ENCODE measurements at regions not wholly inside any gene's neighbourhood (a gene's known extent, or its start where the extent isn't known, plus 50 kb on each side); places are given as distances from the start of the nearest gene placed in this dataset.
A peak's percentile ranks its signal among the peaks of the same experiment; 100 is the strongest.
"Not testable (repeated sequence)": the region's sequence is repeated elsewhere in the genome, so short reads cannot be mapped to it uniquely, and the experiment has no call there.

GRCh38 chr21:27035791-27036190 lies 68.9 kb upstream of the ADAMTS5 start:
- DNase-seq, result no peak

DNA sequence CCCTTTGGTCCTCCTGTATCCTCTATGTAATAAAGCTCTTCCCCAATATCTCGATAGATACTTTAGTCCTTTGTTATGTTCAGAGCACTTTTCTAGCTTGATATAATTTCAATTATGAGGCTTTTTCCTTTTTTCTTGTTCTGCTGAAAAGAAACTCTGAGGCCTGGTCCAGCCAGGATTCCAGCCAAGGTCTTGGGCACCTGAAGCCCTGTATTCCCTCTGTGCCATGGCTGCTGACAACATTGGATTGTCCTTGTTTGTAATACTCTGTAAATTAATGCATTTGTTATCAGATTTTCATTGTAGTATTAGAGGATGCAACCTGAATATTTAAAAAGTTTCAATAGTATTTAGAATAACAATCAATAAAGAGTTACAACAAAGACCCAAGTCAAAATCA lies 67.9 kb upstream of the ADAMTS5 start:
- DNase-seq, result no peak

DNA sequence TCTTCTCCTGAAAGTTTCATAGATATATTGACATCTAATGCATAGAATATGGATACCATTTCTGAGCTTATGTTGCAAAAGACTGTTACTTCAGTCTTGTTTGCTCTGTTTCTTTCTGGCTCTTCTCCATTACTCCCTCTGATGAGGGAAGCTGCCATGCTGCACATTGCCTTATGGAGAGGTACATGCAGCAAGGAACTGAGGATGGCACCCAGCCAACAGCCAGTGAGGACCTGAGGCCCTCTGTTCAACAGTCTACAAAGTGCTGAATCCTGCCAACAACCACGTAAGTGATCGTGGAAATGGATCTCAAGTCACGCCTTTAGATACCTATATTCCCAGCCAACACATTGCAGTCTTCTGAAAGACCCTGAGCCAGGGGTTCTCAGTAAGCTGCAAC lies 66.6 kb upstream of the ADAMTS5 start:
- DNase-seq, result no peak

DNA sequence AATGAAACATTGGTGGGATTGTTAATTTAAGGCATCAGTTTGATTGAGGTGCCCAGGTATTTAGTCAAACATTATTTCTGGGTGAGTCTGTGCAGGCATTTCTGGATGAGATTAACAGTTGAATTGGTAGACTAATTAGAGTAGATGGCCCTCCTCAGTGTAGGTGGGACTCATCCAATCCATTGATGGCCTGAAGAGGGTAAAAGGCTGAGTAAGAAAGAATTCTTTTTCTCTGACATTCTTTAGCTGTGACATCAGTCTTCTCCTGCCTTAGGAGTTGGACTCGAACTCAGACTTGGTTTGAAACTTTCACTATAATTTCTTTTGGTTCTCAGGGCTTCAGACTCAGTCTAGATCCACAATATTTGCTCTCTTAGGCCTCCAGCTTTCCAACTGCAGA lies 59.6 kb upstream of the ADAMTS5 start:
- no peak for DNase-seq

DNA sequence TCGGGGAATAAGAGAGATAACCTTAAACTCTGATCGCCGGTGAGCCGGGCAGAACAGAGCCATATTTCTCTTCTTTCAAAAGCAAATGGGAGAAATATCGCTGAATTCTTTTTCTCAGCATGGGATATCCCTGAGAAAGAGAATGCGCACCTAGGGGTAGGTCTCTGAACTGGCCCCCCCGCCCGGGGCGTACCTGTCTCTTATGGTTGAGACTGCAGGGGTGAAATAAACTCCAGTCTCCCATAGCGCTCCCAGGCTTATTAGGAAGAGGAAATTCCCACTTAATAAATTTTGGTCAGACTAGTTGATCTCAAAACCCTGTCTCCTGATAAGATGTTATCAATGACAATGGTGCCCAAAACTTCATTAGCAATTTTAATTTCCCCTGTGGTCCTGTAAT lies 58.8 kb upstream of the ADAMTS5 start:
- not testable (repeated sequence) for DNase-seq

DNA sequence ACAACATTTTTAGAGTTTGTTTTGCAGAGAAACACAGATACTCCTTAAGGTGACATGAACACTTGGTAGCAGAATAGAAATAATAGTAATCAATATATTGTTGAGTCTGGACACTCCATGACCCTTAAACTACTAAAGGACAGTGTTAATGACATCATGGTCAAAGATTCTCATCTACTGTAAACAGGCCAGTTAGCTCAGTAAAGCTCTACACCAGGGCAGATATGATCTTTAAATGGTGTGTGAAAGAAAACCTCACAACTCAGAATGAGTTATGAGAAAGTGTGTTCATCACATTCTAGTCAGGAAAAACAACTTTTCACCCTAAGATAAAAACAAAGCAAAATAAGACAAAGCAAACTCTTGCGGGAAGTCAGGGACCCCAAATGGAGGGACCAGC lies 58.1 kb upstream of the ADAMTS5 start:
- DNase-seq, result no peak

DNA sequence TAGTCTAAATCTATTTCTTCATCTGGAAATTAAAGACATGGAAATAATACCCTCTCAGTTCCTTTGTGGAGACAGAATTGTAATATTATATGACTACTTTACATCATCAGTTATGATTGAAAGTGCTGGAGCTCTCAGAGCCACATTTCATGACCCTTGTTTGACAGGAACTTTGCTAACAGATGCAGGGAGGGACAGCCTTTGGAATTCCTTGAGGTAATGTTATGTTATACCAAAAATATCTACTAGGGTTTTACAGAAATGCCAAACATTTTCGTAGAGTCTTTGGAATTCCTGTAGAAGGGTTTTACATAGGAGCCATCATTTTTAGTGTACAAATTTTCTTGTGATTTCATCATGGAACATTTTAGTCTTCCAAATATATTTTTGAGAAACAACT lies 57.4 kb upstream of the ADAMTS5 start:
- DNase-seq, result peak; percentile 41 to 79 (median 71)

GRCh38 chr21:27023186-27023585 lies 56.3 kb upstream of the ADAMTS5 start:
- no peak for DNase-seq

GRCh38 chr21:27021801-27022200 lies 54.9 kb upstream of the ADAMTS5 start:
- DNase-seq, result peak in 1 of 3 donors; percentile 23

GRCh38 chr21:27021046-27021445 lies 54.2 kb upstream of the ADAMTS5 start:
- DNase-seq, result peak in 1 of 3 donors; percentile 13

GRCh38 chr21:27017246-27017645 lies 50.4 kb upstream of the ADAMTS5 start:
- DNase-seq, result no peak
